ENCODE measurements at regions not wholly inside any gene's neighbourhood (a gene's known extent, or its start where the extent isn't known, plus 50 kb on each side); places are given as distances from the start of the nearest gene placed in this dataset.

- TF ChIP-seq CTCF (IDR thresholded peaks at IDR 0.05; ENCODE audit: low read depth, low read length, poor library complexity, severe bottlenecking) (no peak), EZH2phosphoT487 (IDR thresholded peaks at IDR 0.05; ENCODE audit: borderline replicate concordance, low read length) (no peak)
These were observed 124.4 kb upstream of the MEF2A start for GRCh38 chr15:99441444-99441800.
